Caco-2 (cell line): ENCODE measurements at regions not wholly inside any gene's neighbourhood (a gene's known extent, or its start where the extent isn't known, plus 50 kb on each side); places are given as distances from the start of the nearest gene placed in this dataset.

ENCODE experiments used
- BruUV-seq: library from RNA; stranded (reverse); fragments of 400-500 nt; replicated peaks from 2 replicates; lab custom pipeline; 2021; lab: Mats Ljungman, UMichigan
- CTCF ChIA-PET: fragments of 300-600 bp; sonication (Branson Sonifier 250); formaldehyde crosslinking; loops from one replicate; lab custom pipeline; 2022; ENCODE audit warnings: antibody characterized with exemption; lab: Charles Lee
- POLR2A ChIA-PET: fragments of 300-600 bp; sonication (Branson Sonifier 250); formaldehyde crosslinking; loops from one replicate; lab custom pipeline; 2022; ENCODE audit warnings: antibody characterized with exemption; lab: Charles Lee
- DNase-seq, 2 experiments: peaks; one replicate each; pipeline versions ENCODE4 v3.0.0 to v3.0.0-alpha.2; 2020 to 2022
- H3K27me3 ChIP-seq: replicated peaks from 2 replicates; pipeline ENCODE4 v1.6.0; 2011; ENCODE audit warnings: low read length; ENCODE audit not compliant: control insufficient read depth, insufficient read depth
- H3K36me3 ChIP-seq: 2 replicates; pipeline ENCODE4 v1.5.1; 2011; ENCODE audit warnings: low read length; ENCODE audit not compliant: control insufficient read depth, insufficient read depth
- H3K4me1 ChIP-seq: fragments of 250-450 bp; sonication (Bioruptor Pico); 2 replicates; pipeline ENCODE4 v1.5.1; 2020; ENCODE audit warnings: mild to moderate bottlenecking
- H3K4me3 ChIP-seq: 2 replicates; pipeline ENCODE4 v1.5.1; 2011; ENCODE audit warnings: low read depth, mild to moderate bottlenecking, control low read depth, low read length
- H3K9me3 ChIP-seq: fragments of 250-450 bp; sonication (Bioruptor Pico); 2 replicates; pipeline ENCODE4 v1.5.1; 2020; ENCODE audit warnings: mild to moderate bottlenecking, moderate library complexity
- H3K27ac Mint-ChIP-seq: one replicate; pipeline ENCODE4 v1.8.0; 2022; ENCODE audit warnings: mixed read lengths; ENCODE audit not compliant: unreplicated experiment
- H3K27me3 Mint-ChIP-seq: one replicate; pipeline ENCODE4 v1.8.0; 2022; ENCODE audit warnings: mixed read lengths; ENCODE audit not compliant: insufficient read depth, unreplicated experiment
- H3K36me3 Mint-ChIP-seq: one replicate; pipeline ENCODE4 v1.8.0; 2022; ENCODE audit warnings: mild to moderate bottlenecking, mixed read lengths; ENCODE audit not compliant: insufficient read depth, unreplicated experiment
- H3K4me1 Mint-ChIP-seq: one replicate; pipeline ENCODE4 v1.8.0; 2022; ENCODE audit warnings: low read depth, mixed read lengths; ENCODE audit not compliant: unreplicated experiment
- H3K4me3 Mint-ChIP-seq: one replicate; pipeline ENCODE4 v1.8.0; 2022; ENCODE audit warnings: mild to moderate bottlenecking, moderate library complexity, mixed read lengths; ENCODE audit not compliant: unreplicated experiment
- H3K9me3 Mint-ChIP-seq: one replicate; pipeline ENCODE4 v1.8.0; 2022; ENCODE audit warnings: mixed read lengths; ENCODE audit not compliant: unreplicated experiment
- CTCF ChIP-seq, 2 experiments: fragments of 200-600 bp in 1 of 2; IDR thresholded peaks; 1 replicate in 1 of 2; 2 replicates in 1 of 2; pipeline versions ENCODE4 v1.5.1 to v1.8.0; 2011 to 2022; ENCODE audit warnings: antibody characterized with exemption in 1 of 2, control low read depth in 1 of 2, inconsistent platforms in 1 of 2, low read depth in 1 of 2, low read length in 1 of 2, mild to moderate bottlenecking in 1 of 2, moderate library complexity in 1 of 2; ENCODE audit not compliant: insufficient read depth in 1 of 2, severe bottlenecking in 1 of 2, unreplicated experiment in 1 of 2
- intact Hi-C: fragments of 100-400 bp; cut with micrococcal nuclease; formaldehyde crosslinking; loops from one replicate; pipeline ENCODE4 v1.10.0; 2022; ENCODE audit not compliant: unreplicated experiment

DNA sequence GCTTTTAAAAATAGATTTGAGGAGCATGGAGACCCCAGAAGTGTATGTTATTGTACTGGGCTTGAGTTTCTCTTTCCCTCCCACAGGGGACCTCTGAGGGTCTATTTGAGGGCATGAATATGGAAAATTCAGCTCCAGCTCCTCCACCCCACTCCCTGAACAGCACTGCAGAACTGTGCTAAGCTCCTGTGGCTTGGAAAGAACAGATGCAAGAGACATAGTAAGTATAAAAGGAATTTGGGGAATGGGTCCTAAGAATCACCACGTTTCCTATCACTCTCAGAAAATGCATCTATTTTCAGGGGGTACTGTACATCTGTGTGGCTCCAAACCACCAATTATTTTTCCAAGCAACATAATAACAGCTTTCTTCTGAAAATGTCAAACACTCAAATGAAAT is 416.1 kb downstream of the ZNF521 start:
- H3K27me3 ChIP-seq, result no peaks in the 10 kb centered on the region
- no peaks in the 10 kb centered on the region for H3K9me3 ChIP-seq
- POLR2A ChIA-PET, result no interaction called here
- H3K4me1 ChIP-seq, result peaks cover 13% of the 10 kb centered on the region
- Mint-ChIP-seq H3K36me3 (no peaks in the 10 kb centered on the region), H3K27me3 (no peaks in the 10 kb centered on the region), H3K9me3 (no peaks in the 10 kb centered on the region), H3K4me3 (no peak overlapping the region), H3K27ac (no peak overlapping the region), H3K4me1 (peaks cover 11% of the 10 kb centered on the region)
- CTCF ChIA-PET, result no interaction called here
- TF ChIP-seq CTCF (IDR thresholded peaks at IDR 0.05; ENCODE audit: insufficient read depth in 1 of 2, low read depth in 1 of 2, low read length in 1 of 2, severe bottlenecking in 1 of 2, unreplicated experiment in 1 of 2), result no peak
- H3K4me3 ChIP-seq, result no peak overlapping the region
- no peak for DNase-seq
- H3K36me3 ChIP-seq, result no peaks in the 10 kb centered on the region
- intact Hi-C loops, result no loop called here
- BruUV-seq, result no TSS peak

- ChIA-PET CTCF (no interaction called here), POLR2A (no interaction called here)
- BruUV-seq, result no TSS peak
- TF ChIP-seq CTCF (IDR thresholded peaks at IDR 0.05; ENCODE audit: insufficient read depth in 1 of 2, low read depth in 1 of 2, low read length in 1 of 2, severe bottlenecking in 1 of 2, unreplicated experiment in 1 of 2), result no peak
- no peaks in the 10 kb centered on the region for H3K36me3 Mint-ChIP-seq
- no peaks in the 10 kb centered on the region for H3K36me3 ChIP-seq
- no peaks in the 10 kb centered on the region for H3K9me3 ChIP-seq
- no peaks in the 10 kb centered on the region for H3K9me3 Mint-ChIP-seq
- H3K4me1 ChIP-seq, result peaks cover 9% of the 10 kb centered on the region; the same call in 1 of the 2 replicates
- no peak overlapping the region for H3K4me3 ChIP-seq
- no peak for DNase-seq
- no peaks in the 10 kb centered on the region for H3K27me3 Mint-ChIP-seq
- no peak overlapping the region for H3K4me3 Mint-ChIP-seq
- H3K27me3 ChIP-seq, result no peaks in the 10 kb centered on the region
- H3K27ac Mint-ChIP-seq, result no peak overlapping the region
- intact Hi-C loops, result no loop called here
- peaks cover 3% of the 10 kb centered on the region for H3K4me1 Mint-ChIP-seq
Observed at GRCh38 chr18:24936691-24937090, 415.3 kb downstream of the ZNF521 start.

DNA sequence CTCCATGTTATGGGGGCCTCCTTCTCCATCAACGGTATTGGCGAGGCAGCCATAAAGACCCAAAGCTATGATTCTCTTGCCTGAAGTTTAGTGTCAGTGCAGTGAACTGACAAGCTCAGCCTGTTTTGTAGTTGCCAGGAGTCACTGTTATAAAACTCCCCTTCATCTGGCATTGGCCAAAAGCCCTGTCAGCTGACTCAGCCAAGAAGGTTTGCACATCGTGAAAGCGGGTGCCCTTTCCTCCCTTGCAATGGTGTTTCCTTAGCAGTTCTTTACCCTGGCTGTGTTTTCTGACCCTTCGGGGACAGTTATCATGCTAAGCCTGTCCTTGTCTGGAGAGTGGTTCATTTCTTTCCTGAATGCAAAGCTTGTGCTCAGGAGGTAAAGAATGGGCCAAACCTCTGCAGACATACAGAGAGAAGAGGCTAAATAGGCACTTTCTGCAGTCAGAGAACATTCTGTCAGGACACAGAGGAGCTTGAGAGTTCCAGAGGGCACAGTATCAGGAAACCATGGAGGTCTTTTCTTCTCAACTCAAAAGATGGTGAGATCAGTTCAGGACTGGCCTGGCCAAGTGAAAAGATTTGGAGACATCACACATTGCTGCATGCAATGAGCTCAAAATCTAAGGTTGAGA is 414.2 kb downstream of the ZNF521 start:
- no peaks in the 10 kb centered on the region for H3K36me3 ChIP-seq
- ChIA-PET POLR2A (no interaction called here), CTCF (no interaction called here)
- Mint-ChIP-seq H3K9me3 (no peaks in the 10 kb centered on the region), H3K27ac (no peak overlapping the region), H3K4me1 (no peaks in the 10 kb centered on the region), H3K4me3 (no peak overlapping the region), H3K27me3 (no peaks in the 10 kb centered on the region), H3K36me3 (no peaks in the 10 kb centered on the region)
- H3K9me3 ChIP-seq, result no peaks in the 10 kb centered on the region
- no TSS peak for BruUV-seq
- intact Hi-C loops, result no loop called here
- no peak for TF ChIP-seq CTCF (IDR thresholded peaks at IDR 0.05; ENCODE audit: insufficient read depth in 1 of 2, low read depth in 1 of 2, low read length in 1 of 2, severe bottlenecking in 1 of 2, unreplicated experiment in 1 of 2)
- H3K4me3 ChIP-seq, result no peak overlapping the region
- no peak for DNase-seq
- H3K4me1 ChIP-seq, result no peaks in the 10 kb centered on the region
- no peaks in the 10 kb centered on the region for H3K27me3 ChIP-seq
